ENCODE measurements at regions not wholly inside any gene's neighbourhood (a gene's known extent, or its start where the extent isn't known, plus 50 kb on each side); places are given as distances from the start of the nearest gene placed in this dataset.

GRCh38 chr3:139198929-139199328 lies 144.9 kb upstream of the MRPS22 start:
- no peak overlapping the region for H3K4me3 ChIP-seq (ENCODE audit: low read depth, low read length)
- TF ChIP-seq CTCF (IDR thresholded peaks at IDR 0.05; ENCODE audit: low read depth, low read length): no peak

- TF ChIP-seq CTCF (IDR thresholded peaks at IDR 0.05; ENCODE audit: low read depth, low read length): no peak
- no peak overlapping the region for H3K4me3 ChIP-seq (ENCODE audit: low read depth, low read length)
These were observed 144.3 kb upstream of the MRPS22 start for GRCh38 chr3:139199421-139200010.

GRCh38 chr3:139201446-139202225 lies 142.2 kb upstream of the MRPS22 start:
- H3K4me3 ChIP-seq (ENCODE audit: low read depth, low read length): no peak overlapping the region
- no peak for TF ChIP-seq CTCF (IDR thresholded peaks at IDR 0.05; ENCODE audit: low read depth, low read length)

GRCh38 chr3:139202226-139202958 lies 141.4 kb upstream of the MRPS22 start:
- no peak for TF ChIP-seq CTCF (IDR thresholded peaks at IDR 0.05; ENCODE audit: low read depth, low read length)
- no peak overlapping the region for H3K4me3 ChIP-seq (ENCODE audit: low read depth, low read length)

GRCh38 chr3:139202959-139203349 lies 140.9 kb upstream of the MRPS22 start:
- no peak overlapping the region for H3K4me3 ChIP-seq (ENCODE audit: low read depth, low read length)
- TF ChIP-seq CTCF (IDR thresholded peaks at IDR 0.05; ENCODE audit: low read depth, low read length): no peak

GRCh38 chr3:139203752-139204151 lies 140.1 kb upstream of the MRPS22 start:
- no peak overlapping the region for H3K4me3 ChIP-seq (ENCODE audit: low read depth, low read length)
- TF ChIP-seq CTCF (IDR thresholded peaks at IDR 0.05; ENCODE audit: low read depth, low read length): no peak

- TF ChIP-seq CTCF (IDR thresholded peaks at IDR 0.05; ENCODE audit: low read depth, low read length): no peak
- H3K4me3 ChIP-seq (ENCODE audit: low read depth, low read length): no peak overlapping the region
These were observed 139.1 kb upstream of the MRPS22 start for GRCh38 chr3:139204728-139205127.

Data from WI38 (cell line).